ENCODE measurements at regions not wholly inside any gene's neighbourhood (a gene's known extent, or its start where the extent isn't known, plus 50 kb on each side); places are given as distances from the start of the nearest gene placed in this dataset.

DNA sequence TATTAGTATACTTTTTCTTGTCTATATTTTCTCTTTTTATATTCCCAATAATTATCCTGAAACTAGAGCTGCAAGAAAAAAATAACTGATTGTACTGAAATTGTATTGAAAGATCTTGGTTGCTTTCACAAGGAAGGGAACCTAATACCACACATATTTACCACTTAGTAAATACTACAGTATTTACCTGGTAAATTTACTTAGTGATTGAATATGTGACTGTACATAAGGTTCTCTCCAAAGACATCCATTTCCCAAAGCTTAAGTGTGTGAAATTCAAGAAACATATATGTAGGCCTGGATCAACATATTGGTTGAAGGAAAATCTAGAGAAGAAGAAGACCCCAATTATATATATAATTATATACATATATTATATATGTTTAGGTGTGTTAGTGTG lies 1272.7 kb downstream of the C4orf33 start:
- H3K4ac ChIP-seq (ENCODE audit: low read depth, low read length), result no peak overlapping the region
- no peak overlapping the region for H2BK20ac ChIP-seq (ENCODE audit: low read depth, low read length)
- no peaks in the 10 kb centered on the region for H3K79me1 ChIP-seq (ENCODE audit: low read depth in 1 of 2, low read length in 2 of 2)
- H3K23ac ChIP-seq (ENCODE audit: low read depth, low read length), result no peak overlapping the region
- no peaks in the 10 kb centered on the region for H3K9me3 ChIP-seq (ENCODE audit: control insufficient read depth, insufficient read depth, low read length)
- no peak overlapping the region for H2AK5ac ChIP-seq (ENCODE audit: low read depth, low read length)
- H3K56ac ChIP-seq (ENCODE audit: extremely low read depth, insufficient read depth, low read length), result no peak overlapping the region
- ChIA-PET CTCF (no interaction called here), POLR2A (ENCODE audit: unreplicated experiment) (no interaction called here)
- no peak overlapping the region for H2BK5ac ChIP-seq (ENCODE audit: low read depth, low read length, poor library complexity, severe bottlenecking)
- intact Hi-C loops (cut with micrococcal nuclease) (no loop called here), dilution Hi-C loops (cut with HindIII; ENCODE audit: low sequenced_read_pairs, unreplicated experiment) (no loop called here), in situ Hi-C loops (cut with MboI; ENCODE audit: low sequenced_read_pairs) (no loop called here)
- H3K27ac ChIP-seq (ENCODE audit: insufficient read depth, low read length), result no peak overlapping the region
- H3K9ac ChIP-seq (ENCODE audit: low read depth, low read length), result no peak overlapping the region
- H2AK9ac ChIP-seq (replicated peaks; ENCODE audit: low read depth, low read length, poor library complexity), result no peak overlapping the region
- H4K8ac ChIP-seq (ENCODE audit: low read depth in 2 of 2, low read length in 2 of 2), result no peak overlapping the region
- no peak overlapping the region for H3K4me2 ChIP-seq (ENCODE audit: low read depth, low read length)
- H4K20me1 ChIP-seq (ENCODE audit: insufficient read depth, low read length), result no peaks in the 10 kb centered on the region
- no peak overlapping the region for H3K18ac ChIP-seq (ENCODE audit: low read depth, low read length)
- no peak overlapping the region for H3K14ac ChIP-seq (replicated peaks; ENCODE audit: low read depth, low read length)
- ATAC-seq (ENCODE audit: low read depth) (no peak), DNase-seq (no peak)
- no peak overlapping the region for H2BK120ac ChIP-seq (ENCODE audit: low read depth, low read length)
- H3K27me3 ChIP-seq (ENCODE audit: control insufficient read depth, insufficient read depth, low read length), result no peaks in the 10 kb centered on the region
- H4K5ac ChIP-seq (ENCODE audit: low read depth, low read length), result no peak overlapping the region
- H2AFZ ChIP-seq (replicated peaks; ENCODE audit: low read length, poor library complexity), result no peak overlapping the region
- no peak for TF ChIP-seq SMC3 (IDR thresholded peaks at IDR 0.05; ENCODE audit: low read depth, low read length)
- TF ChIP-seq MAZ (IDR thresholded peaks at IDR 0.05; ENCODE audit: borderline replicate concordance, low read depth, low read length), result no peak
- no peak for TF ChIP-seq BHLHE40 (IDR thresholded peaks at IDR 0.05; ENCODE audit: low read depth, low read length)
- TF ChIP-seq MAFK (IDR thresholded peaks at IDR 0.05; ENCODE audit: low read depth, low read length), result no peak
- no peak for TF ChIP-seq CEBPB (IDR thresholded peaks at IDR 0.05; ENCODE audit: low read depth, low read length)
- TF ChIP-seq, protein P1, sequence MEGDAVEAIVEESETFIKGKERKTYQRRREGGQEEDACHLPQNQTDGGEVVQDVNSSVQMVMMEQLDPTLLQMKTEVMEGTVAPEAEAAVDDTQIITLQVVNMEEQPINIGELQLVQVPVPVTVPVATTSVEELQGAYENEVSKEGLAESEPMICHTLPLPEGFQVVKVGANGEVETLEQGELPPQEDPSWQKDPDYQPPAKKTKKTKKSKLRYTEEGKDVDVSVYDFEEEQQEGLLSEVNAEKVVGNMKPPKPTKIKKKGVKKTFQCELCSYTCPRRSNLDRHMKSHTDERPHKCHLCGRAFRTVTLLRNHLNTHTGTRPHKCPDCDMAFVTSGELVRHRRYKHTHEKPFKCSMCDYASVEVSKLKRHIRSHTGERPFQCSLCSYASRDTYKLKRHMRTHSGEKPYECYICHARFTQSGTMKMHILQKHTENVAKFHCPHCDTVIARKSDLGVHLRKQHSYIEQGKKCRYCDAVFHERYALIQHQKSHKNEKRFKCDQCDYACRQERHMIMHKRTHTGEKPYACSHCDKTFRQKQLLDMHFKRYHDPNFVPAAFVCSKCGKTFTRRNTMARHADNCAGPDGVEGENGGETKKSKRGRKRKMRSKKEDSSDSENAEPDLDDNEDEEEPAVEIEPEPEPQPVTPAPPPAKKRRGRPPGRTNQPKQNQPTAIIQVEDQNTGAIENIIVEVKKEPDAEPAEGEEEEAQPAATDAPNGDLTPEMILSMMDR (conservative IDR thresholded peaks at IDR 0.05; ENCODE audit: low read depth, low read length), result no peak
- TF ChIP-seq RFX5 (IDR thresholded peaks at IDR 0.05; ENCODE audit: low read depth, low read length), result no peak
- TF ChIP-seq, protein P2, sequence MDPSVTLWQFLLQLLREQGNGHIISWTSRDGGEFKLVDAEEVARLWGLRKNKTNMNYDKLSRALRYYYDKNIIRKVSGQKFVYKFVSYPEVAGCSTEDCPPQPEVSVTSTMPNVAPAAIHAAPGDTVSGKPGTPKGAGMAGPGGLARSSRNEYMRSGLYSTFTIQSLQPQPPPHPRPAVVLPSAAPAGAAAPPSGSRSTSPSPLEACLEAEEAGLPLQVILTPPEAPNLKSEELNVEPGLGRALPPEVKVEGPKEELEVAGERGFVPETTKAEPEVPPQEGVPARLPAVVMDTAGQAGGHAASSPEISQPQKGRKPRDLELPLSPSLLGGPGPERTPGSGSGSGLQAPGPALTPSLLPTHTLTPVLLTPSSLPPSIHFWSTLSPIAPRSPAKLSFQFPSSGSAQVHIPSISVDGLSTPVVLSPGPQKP (IDR thresholded peaks at IDR 0.05; ENCODE audit: borderline replicate concordance, low read depth, low read length), result no peak
- TF ChIP-seq RCOR1 (IDR thresholded peaks at IDR 0.05; ENCODE audit: insufficient replicate concordance, low read length), result no peak
- TF ChIP-seq RAD21 (IDR thresholded peaks at IDR 0.05; ENCODE audit: low read length), result no peak
- no peak for TF ChIP-seq FOS (IDR thresholded peaks at IDR 0.05; ENCODE audit: low read depth, low read length)
- no peak for TF ChIP-seq NFE2L2 (IDR thresholded peaks at IDR 0.05; ENCODE audit: low read depth, low read length)
- no peak for TF ChIP-seq MXI1 (IDR thresholded peaks at IDR 0.05; ENCODE audit: borderline replicate concordance, low read depth, low read length)
- no peak for TF ChIP-seq POLR2A (IDR thresholded peaks at IDR 0.05; ENCODE audit: low read depth, low read length)
- no peak for TF ChIP-seq CHD1 (IDR thresholded peaks at IDR 0.05; ENCODE audit: low read depth, low read length)
- TF ChIP-seq, protein P3, sequence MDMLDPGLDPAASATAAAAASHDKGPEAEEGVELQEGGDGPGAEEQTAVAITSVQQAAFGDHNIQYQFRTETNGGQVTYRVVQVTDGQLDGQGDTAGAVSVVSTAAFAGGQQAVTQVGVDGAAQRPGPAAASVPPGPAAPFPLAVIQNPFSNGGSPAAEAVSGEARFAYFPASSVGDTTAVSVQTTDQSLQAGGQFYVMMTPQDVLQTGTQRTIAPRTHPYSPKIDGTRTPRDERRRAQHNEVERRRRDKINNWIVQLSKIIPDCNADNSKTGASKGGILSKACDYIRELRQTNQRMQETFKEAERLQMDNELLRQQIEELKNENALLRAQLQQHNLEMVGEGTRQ (IDR thresholded peaks at IDR 0.05; ENCODE audit: low read depth, low read length), result no peak
- BruUV-seq (replicated peaks), result no TSS peak
- no peaks in the 10 kb centered on the region for H3K36me3 ChIP-seq (ENCODE audit: control insufficient read depth, insufficient read depth, low read length)
- H2BK15ac ChIP-seq (ENCODE audit: low read depth, low read length), result no peak overlapping the region
- no peaks in the 10 kb centered on the region for H3K4me1 ChIP-seq (ENCODE audit: control insufficient read depth, insufficient read depth, low read length)
- H4K91ac ChIP-seq (ENCODE audit: insufficient read depth, low read depth, low read length), result no peak overlapping the region
- no peaks in the 10 kb centered on the region for H3K9me1 ChIP-seq (ENCODE audit: insufficient read depth, low read length)
- H3K4me3 ChIP-seq (ENCODE audit: insufficient read depth, low read depth, low read length), result no peak overlapping the region

Data from IMR-90 (cell line).